ENCODE measurements at regions not wholly inside any gene's neighbourhood (a gene's known extent, or its start where the extent isn't known, plus 50 kb on each side); places are given as distances from the start of the nearest gene placed in this dataset.

- TF ChIP-seq CTCF (conservative IDR thresholded peaks at IDR 0.05 in 1 of 2, IDR thresholded peaks at IDR 0.05 in 1 of 2; ENCODE audit: low read depth in 1 of 2, low read length in 2 of 2) (no peak), EZH2 (IDR thresholded peaks at IDR 0.05; ENCODE audit: low read length, missing control alignments) (no peak)
- H2AFZ ChIP-seq (ENCODE audit: low read length): no peak overlapping the region
- H3K36me3 ChIP-seq (ENCODE audit: control insufficient read depth, insufficient read depth, low read length): no peaks in the 10 kb centered on the region
- no peaks in the 10 kb centered on the region for H3K9me3 ChIP-seq (ENCODE audit: control insufficient read depth, insufficient read depth, low read depth, low read length)
- no peak overlapping the region for H3K27ac ChIP-seq (ENCODE audit: insufficient read depth, low read length)
- H3K4me3 ChIP-seq (replicated peaks in 1 of 4; ENCODE audit: control extremely low read depth in 1 of 4, insufficient read depth in 1 of 4, low read depth in 3 of 4, low read length in 4 of 4): no peak overlapping the region
- H3K9ac ChIP-seq (ENCODE audit: insufficient read depth, low read length): no peak overlapping the region
- no peaks in the 10 kb centered on the region for H3K27me3 ChIP-seq (ENCODE audit: control insufficient read depth, insufficient read depth, low read length)
- no peaks in the 10 kb centered on the region for H3K79me2 ChIP-seq (ENCODE audit: control insufficient read depth, insufficient read depth, low read length)
- H3K4me1 ChIP-seq (ENCODE audit: control insufficient read depth, extremely low read depth, insufficient read depth, low read length): no peaks in the 10 kb centered on the region
- H4K20me1 ChIP-seq (ENCODE audit: control insufficient read depth, extremely low read depth, insufficient read depth, low read length): no peaks in the 10 kb centered on the region
- DNase-seq (ENCODE audit: low read depth in 2 of 2): no peak
- H3K4me2 ChIP-seq (ENCODE audit: extremely low read depth, insufficient read depth, low read length): no peak overlapping the region
These were observed 605.1 kb upstream of the CNTNAP5 start for GRCh38 chr2:123419976-123420375.

DNA sequence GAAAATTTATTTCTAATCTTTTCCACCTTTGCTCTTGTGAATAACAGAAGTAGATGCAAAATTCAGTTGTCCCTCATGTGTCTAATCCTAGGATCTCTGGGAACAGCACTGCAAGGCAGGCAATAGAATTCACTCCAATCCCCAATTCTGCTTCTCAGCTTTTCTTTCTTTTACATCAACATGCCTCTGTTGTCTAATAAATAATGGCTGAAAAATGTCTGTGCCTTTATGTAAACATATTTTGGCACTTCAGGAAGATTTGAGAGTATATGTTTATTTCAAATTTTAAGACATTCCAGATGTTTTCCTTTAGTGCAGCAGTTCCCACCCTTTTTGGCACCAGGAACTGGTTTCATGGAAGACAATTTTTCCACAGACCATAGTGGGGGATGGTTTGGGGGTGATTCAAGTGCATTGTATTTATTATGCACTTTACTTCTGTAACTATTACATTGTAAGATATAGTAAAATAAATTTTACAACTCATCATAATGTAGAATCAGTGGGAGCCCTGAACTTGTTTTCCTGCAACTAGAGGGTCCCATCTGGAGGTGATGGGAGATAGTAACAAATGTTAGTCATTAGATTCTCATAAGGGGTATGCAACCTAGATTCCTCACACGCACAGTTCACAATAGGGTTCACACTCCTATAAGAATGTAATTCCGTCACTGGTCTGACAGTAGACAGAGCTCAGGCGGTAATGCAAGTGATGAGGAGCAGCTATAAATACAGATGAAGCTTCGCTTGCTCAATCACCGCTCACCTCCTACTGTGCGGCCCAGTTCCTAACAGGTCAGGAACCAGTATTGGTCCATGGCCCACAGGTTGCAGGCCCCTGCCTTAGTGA lies 590.3 kb upstream of the CNTNAP5 start:
- TF ChIP-seq CTCF (conservative IDR thresholded peaks at IDR 0.05 in 1 of 2, IDR thresholded peaks at IDR 0.05 in 1 of 2; ENCODE audit: low read depth in 1 of 2, low read length in 2 of 2) (no peak), EZH2 (IDR thresholded peaks at IDR 0.05; ENCODE audit: low read length, missing control alignments) (no peak)
- H2AFZ ChIP-seq (ENCODE audit: low read length): no peak overlapping the region
- no peak overlapping the region for H3K27ac ChIP-seq (ENCODE audit: insufficient read depth, low read length)
- no peaks in the 10 kb centered on the region for H4K20me1 ChIP-seq (ENCODE audit: control insufficient read depth, extremely low read depth, insufficient read depth, low read length)
- H3K4me2 ChIP-seq (ENCODE audit: extremely low read depth, insufficient read depth, low read length): no peak overlapping the region
- no peak overlapping the region for H3K4me3 ChIP-seq (replicated peaks in 1 of 4; ENCODE audit: control extremely low read depth in 1 of 4, insufficient read depth in 1 of 4, low read depth in 3 of 4, low read length in 4 of 4)
- DNase-seq (ENCODE audit: low read depth in 2 of 2): no peak
- no peaks in the 10 kb centered on the region for H3K79me2 ChIP-seq (ENCODE audit: control insufficient read depth, insufficient read depth, low read length)
- H3K9ac ChIP-seq (ENCODE audit: insufficient read depth, low read length): no peak overlapping the region
- H3K4me1 ChIP-seq (ENCODE audit: control insufficient read depth, extremely low read depth, insufficient read depth, low read length): no peaks in the 10 kb centered on the region
- H3K27me3 ChIP-seq (ENCODE audit: control insufficient read depth, insufficient read depth, low read length): no peaks in the 10 kb centered on the region
- no peaks in the 10 kb centered on the region for H3K9me3 ChIP-seq (ENCODE audit: control insufficient read depth, insufficient read depth, low read depth, low read length)
- no peaks in the 10 kb centered on the region for H3K36me3 ChIP-seq (ENCODE audit: control insufficient read depth, insufficient read depth, low read length)

DNA sequence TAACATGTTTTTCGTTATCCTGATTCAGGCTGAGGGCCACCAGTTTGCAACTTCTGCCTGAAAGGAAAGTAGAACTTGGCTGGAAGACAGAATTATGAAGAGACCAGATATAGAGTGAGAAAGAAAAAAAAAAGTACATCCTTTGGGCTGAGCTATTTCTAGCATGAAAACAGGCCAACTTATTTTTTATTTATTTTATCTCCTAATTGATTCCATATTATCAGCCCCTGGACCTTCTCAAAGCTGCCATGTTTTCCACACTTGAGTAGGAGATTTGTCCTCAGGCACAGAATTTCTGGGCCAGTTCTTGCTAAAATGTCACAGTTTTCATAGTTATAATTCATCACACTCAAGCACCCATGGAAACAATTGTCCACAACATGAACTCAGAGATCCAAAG lies 586.8 kb upstream of the CNTNAP5 start:
- TF ChIP-seq EZH2 (IDR thresholded peaks at IDR 0.05; ENCODE audit: low read length, missing control alignments) (no peak), CTCF (conservative IDR thresholded peaks at IDR 0.05 in 1 of 2, IDR thresholded peaks at IDR 0.05 in 1 of 2; ENCODE audit: low read depth in 1 of 2, low read length in 2 of 2) (no peak)
- Histone ChIP-seq H3K27me3 (ENCODE audit: control insufficient read depth, insufficient read depth, low read length) (no peaks in the 10 kb centered on the region), H4K20me1 (ENCODE audit: control insufficient read depth, extremely low read depth, insufficient read depth, low read length) (no peaks in the 10 kb centered on the region), H3K4me1 (ENCODE audit: control insufficient read depth, extremely low read depth, insufficient read depth, low read length) (no peaks in the 10 kb centered on the region), H2AFZ (ENCODE audit: low read length) (no peak overlapping the region), H3K9me3 (ENCODE audit: control insufficient read depth, insufficient read depth, low read depth, low read length) (no peaks in the 10 kb centered on the region), H3K36me3 (ENCODE audit: control insufficient read depth, insufficient read depth, low read length) (no peaks in the 10 kb centered on the region), H3K4me3 (replicated peaks in 1 of 4; ENCODE audit: control extremely low read depth in 1 of 4, insufficient read depth in 1 of 4, low read depth in 3 of 4, low read length in 4 of 4) (no peak overlapping the region), H3K9ac (ENCODE audit: insufficient read depth, low read length) (no peak overlapping the region), H3K4me2 (ENCODE audit: extremely low read depth, insufficient read depth, low read length) (no peak overlapping the region), H3K79me2 (ENCODE audit: control insufficient read depth, insufficient read depth, low read length) (no peaks in the 10 kb centered on the region), H3K27ac (ENCODE audit: insufficient read depth, low read length) (no peak overlapping the region)
- DNase-seq (ENCODE audit: low read depth in 2 of 2): no peak
